ENCODE measurements at regions not wholly inside any gene's neighbourhood (a gene's known extent, or its start where the extent isn't known, plus 50 kb on each side); places are given as distances from the start of the nearest gene placed in this dataset.
"Not testable (repeated sequence)": the region's sequence is repeated elsewhere in the genome, so short reads cannot be mapped to it uniquely, and the experiment has no call there.

DNA sequence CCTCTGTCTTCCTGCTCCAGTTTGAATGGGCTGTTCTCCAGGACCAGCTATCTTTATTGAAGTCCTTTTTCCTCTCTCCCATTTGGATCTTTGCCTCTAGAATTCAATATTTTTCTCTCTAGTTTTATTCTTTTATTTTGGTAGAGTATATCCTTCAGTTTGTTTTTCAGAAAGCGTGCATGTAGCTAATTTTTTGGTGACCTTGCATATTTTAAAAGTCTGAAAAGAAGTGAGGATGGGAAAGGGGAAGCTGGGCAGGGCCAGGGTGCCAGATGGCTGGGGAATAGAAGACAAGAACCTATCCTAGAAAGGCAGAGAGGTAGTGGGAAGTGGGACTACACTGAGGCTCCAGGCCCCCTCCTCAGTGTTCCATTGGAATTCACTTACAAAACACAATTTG is 95.0 kb upstream of the ZBED5 start:
- DNase-seq (ENCODE audit: low read depth in 2 of 2): no peak

DNA sequence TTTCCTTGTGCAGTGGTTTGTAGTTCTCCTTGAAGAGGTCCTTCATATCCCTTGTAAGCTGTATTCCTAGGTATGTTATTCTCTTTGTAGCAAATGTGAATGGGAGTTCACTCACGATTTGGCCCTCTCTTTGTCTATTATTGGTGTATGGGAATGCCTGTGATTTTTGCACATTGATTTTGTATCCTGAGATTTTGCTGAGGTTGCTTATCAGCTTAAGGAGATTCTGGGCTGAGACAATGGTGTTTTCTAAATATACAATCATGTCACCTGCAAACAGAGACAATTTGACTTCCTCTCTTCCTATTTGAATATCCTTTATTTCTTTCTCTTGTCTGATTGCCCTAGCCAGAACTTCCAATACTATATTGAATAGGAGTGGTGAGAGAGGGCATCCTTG is 90.1 kb upstream of the ZBED5 start:
- DNase-seq (ENCODE audit: low read depth in 2 of 2): not testable (repeated sequence)

DNA sequence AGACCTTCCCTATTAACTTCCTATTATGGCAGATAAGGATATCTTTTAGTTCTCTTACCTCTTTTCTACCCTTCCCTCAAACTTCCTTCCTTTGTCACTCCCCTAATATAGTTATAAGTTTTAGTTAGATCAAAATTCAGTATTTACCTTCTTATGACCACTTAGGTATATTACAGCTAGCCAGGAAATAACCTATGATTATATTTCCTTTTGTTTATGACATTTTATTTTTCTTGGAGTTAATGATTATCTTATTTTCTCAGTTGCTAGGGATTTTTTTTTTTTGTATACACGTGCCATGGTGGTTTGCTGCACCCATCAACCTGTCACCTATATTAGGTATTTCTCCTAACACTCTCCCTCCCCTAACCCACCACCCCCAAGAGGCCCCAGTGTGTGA is 88.2 kb upstream of the ZBED5 start:
- DNase-seq (ENCODE audit: low read depth in 2 of 2): no peak

DNA sequence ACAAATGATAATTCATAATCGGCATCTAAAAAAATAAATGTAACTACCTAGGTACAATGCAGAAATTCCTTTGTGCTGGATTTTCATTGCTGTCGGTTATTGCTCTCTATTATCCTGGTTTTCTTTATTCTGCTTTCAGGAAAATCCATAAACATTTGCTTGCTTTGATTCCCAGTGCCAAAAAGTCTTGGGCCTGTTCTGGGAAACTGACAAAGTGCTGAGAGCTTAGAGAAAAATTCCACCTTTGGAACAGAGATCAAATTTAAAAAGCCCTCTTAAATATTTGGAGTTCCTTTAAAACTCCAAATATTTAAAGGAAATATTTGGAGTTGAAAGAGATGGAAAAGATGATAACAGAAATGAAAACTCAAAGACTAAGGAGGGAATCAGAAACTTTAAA is 87.3 kb upstream of the ZBED5 start:
- DNase-seq (ENCODE audit: low read depth in 2 of 2): no peak

DNA sequence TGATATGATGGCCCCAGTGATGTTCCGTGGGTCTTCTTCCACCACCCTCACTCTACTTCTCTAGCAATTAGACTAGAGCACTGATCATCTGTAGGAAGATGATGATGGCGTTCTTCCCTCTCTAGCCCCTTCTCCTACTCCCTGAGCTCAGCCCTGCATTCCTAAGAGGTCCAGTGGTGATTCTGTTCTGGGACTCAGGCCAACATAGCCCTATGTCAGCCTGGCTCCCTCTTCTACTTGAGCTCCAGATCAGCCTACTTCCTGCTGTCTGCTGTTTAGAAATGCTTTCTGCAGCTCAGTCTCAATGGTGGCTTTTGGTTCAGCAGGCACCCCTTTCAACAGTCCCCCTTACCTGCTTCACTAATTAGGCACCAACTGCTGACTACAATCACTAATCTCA is 86.1 kb upstream of the ZBED5 start:
- no peak for DNase-seq (ENCODE audit: low read depth in 2 of 2)

DNA sequence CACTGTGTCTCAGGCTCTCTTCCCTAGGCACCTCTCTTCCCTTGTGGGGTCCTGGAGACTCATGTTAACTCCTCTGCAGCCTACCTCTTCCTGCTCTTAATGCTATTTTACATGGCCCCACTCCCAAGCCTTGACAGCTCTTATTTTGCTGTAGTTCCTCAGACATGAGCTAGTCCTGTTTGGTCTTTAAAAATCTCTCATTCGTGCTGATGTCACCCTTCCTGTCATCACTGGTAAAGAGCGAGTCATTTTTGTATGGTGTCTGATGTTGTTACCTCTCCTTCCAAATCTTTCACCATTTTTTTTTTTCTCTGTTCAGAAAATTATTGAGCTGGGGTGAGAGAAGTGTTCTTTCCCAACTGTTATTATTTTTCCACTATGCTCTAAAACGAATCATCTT is 84.8 kb upstream of the ZBED5 start:
- no peak for DNase-seq (ENCODE audit: low read depth in 2 of 2)

DNA sequence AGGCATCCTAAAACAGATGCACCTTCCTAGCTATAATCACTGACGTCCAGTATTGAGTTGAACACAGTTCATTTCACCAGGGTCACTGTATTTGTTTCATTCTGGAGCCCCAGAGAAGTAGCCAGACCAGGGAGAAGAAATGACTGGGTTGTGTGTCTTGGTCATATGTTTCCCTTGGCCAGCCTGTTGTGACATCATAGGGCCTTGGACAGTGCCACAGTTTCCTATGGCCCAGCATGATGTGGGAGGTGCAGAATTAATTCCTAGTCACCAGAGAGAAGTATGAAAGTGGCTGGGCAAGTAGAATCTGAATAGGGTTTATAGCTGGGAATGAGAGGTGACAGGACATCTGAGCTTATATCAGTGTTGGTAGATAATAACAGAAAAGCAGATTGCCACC is 84.0 kb upstream of the ZBED5 start:
- no peak for DNase-seq (ENCODE audit: low read depth in 2 of 2)

DNA sequence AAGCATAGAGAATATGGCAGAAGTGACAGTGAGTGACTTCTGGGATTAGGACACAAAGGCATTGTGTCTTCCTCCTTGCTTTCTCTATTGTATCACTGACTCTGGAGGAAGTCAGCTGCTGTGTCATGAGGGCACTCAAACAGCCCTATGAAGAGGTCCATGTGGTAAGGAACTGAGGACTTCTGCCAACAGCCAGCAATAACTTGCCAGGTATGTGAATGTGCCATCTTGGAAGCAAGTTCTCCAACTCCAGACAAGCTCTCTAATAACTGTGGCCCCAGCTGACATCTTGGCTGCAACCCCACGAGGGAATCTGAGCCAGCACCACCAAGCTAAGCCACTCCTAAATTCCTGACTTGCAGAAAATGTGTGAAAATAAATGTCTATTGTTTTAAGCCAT is 83.6 kb upstream of the ZBED5 start:
- DNase-seq (ENCODE audit: low read depth in 2 of 2): no peak

DNA sequence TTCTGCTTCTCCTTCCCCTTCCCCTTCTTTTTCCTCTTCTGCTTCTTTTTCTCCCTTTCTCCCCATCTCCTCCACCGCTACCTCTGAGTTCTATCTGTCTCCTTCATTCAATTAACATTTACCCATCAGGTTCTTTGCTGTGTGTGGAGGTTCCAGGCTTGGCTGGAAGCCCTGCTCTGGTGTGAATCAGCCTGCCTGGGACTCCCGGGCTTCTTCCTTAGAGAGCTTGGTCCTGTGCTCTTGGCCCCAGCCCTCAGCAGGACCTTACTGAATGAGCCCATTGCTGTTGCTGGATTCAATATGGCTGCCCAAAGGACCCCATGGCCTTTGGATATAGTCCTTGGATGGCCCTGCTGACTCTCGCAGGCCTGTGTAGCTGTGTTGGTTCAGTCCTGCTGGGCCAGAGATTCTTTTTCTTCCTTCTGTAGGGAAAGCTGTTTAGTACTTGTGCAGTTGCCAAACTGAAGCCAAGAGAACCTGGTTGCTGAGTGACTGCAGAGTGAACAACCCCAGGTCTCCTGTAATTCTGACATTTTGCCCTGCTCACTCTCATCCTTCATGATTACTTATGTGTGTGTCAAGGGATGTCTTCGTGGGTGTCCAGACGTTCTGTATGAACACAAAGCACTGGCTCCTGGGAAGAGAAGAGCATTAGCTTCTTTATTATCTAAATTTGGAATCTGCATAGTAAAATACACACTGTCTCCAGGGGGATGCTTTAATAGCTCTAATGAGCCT is 81.0 kb upstream of the ZBED5 start:
- no peak for DNase-seq (ENCODE audit: low read depth in 2 of 2)

DNA sequence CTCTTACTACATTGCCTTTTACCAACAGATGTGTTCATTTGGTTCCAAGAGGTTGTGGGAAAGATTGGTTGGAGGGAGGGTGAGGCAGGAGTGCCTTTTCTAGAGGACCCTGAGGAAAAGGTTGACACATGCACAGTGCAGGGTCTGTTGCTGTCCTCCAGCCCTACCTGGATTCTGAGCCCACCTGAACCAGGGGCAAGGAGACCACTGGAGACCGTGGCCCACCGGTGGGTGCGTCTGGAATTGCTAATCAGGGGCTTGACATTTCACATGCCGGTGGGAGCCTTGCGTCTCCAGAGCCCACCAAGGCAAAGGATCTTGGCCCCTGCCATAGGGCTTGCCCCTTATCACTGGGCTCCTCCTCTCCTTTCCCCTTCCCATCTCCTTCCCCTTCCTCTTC is 80.4 kb upstream of the ZBED5 start:
- DNase-seq (ENCODE audit: low read depth in 2 of 2): no peak

DNA sequence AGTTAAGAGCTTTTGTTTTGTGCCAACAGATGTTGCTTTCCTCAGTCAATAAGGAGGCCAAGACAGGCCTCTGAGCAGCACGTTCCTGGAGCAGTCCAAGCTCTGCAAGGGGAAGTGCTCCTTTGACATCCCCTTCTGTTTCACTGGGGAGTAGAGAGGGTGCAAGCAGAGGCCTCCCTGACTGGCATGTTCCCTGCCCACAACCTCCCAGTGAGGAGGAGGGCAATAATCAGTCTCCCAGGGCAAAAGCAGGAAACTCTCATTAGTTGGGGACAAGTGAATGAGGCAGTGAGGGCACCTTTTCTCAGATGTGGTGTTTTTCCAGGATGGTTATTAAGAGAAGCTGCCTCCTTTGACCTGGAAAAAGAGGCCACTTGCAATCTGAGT is 79.5 kb upstream of the ZBED5 start:
- DNase-seq (ENCODE audit: low read depth in 2 of 2): no peak

DNA sequence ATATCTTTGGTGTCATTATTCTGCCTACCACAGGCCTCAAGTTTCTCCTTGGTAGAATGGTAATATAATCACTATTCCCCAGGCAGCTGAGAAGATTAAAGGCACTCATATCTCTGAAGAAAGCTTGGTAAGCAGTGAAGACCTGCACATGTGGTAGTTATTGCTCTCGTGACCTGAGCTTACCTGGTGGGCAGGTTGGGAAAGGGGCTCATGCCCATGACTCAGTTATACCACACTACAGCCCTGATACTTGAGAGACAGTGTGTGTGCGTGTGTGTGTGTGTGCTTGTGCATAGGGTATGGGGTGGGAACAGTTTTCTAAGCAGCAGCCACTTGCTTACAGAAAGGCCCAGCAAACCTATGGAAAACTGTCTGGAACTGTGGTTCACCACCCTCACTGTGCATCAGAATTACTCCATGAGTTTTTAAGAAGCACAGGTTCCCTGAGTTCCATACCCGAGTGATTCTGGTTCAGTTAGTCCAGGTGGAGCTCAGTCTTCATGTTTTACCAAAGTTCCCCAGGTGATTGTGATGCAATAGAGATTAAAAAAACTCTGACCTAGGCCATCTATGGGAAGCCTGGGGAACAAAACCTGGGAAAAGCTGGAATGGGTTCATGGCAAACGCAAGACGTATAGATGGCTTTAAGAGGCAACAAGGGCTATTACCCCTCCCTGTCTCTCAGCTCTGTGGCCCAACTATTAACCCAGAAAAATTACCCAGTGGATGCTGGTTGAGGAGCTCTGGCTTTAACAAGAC is 79.0 kb upstream of the ZBED5 start:
- no peak for DNase-seq (ENCODE audit: low read depth in 2 of 2)

DNA sequence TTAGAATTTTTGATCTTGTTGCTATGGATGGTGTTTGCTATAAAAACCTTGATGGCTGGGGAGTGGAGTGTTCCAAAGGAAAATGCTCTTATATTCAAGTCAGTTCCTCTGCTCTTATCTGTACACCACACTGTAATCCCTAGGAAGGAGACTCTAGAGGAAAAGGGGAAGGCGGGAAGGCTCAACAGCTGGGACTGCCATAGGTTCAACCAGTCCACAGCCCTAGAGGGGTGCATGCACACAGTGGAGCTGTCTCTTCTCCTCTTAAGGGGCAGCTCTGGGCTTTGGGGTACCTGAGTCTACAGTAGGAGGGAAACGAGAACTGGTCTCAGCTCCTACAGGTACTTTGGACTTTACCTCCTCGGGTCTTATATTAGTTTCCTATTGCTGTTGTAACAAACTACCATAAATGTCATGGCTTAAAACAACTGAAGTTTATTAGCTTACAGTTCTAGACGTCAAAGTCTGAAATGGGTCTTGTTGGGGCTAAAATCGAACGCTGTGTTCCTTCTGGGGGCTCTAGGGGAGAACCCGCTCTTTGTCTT is 77.2 kb upstream of the ZBED5 start:
- DNase-seq (ENCODE audit: low read depth in 2 of 2): no peak

DNA sequence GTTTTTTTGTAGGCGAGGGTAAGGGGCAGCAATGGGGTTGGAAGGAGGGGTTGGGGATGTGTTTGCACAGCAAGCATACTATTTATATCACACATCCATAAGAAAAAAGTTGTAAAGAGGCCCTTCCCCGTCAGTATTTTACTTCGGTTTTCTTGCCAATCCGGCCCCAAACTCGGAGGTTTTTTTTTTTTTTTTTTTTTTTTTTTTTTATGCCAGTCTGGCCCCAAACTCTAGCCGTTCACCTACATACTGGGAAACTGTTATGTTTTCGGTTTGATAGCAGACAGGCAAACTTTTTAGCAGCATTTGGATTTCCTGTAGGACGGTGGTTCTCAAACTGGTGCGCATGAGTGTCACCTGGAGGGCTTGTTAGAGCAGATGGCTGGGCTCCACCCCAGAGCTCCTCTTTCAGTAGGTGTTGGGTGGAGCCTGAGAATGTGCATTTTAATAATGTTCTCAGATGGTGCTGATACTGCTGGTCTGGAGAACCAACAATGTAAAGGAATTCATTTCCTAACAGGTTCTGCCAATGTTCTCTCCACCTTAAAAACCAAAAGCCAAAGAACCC is 76.5 kb upstream of the ZBED5 start:
- no peak for DNase-seq (ENCODE audit: low read depth in 2 of 2)

DNA sequence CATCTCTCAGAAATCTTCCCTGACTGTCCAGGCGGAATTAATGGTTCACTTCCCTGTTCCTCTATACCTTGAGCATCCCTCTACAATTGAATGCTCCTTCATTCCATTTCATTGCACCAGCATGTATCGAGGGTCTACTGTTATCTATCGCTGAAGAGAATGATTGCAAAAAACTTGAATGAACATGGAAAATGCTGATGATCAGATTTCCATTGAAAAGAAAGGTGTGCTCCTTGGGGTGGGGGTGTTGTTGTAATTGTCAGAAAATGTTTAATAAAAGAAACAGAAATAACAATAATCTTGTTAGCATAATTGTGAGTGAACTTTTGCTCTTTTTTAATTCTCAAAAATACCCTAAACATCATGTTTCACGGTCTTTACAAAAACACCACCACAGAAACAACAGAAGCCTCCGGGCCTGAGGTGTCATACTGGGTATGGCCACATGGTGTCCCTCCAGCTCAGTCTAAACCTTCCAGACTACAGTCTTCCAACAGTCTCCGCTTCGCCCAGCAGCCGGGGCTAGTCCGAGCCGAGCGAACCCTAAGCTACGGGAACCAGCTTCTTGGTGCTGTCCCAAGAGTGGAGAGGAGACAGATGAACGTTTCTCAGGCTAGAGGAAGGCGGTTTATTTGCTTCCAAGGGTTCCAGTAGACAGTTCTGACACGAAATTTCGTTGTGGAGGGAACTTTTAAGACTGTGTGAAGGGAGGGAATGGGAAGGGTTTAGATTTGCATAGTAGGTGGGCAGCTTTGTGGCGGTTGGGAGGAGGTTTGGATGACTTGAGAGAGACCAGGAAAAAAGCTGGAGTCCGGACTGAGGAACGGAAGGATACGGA is 75.8 kb upstream of the ZBED5 start:
- peak; percentile 43 to 62 for DNase-seq (ENCODE audit: low read depth in 2 of 2)

DNA sequence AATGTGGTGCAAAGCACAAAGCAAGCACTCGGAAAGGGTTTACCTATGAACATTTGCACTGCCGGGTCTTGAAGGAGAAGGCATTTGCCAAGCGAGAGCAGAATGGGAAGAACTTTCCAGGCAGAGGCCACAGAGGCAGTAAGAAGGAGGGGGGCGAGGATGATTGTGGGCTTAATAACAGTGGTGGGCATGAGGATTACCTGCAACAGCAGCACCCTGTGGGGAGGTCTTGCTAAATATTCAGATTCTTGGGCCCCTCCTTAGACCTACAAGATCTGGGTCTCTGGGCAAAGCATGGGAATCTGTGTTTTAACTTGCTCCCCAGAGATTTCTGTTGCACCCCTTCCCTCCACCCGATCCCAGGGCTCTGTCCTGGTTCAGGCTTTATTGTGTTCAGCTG is 75.1 kb upstream of the ZBED5 start:
- no peak for DNase-seq (ENCODE audit: low read depth in 2 of 2)

DNA sequence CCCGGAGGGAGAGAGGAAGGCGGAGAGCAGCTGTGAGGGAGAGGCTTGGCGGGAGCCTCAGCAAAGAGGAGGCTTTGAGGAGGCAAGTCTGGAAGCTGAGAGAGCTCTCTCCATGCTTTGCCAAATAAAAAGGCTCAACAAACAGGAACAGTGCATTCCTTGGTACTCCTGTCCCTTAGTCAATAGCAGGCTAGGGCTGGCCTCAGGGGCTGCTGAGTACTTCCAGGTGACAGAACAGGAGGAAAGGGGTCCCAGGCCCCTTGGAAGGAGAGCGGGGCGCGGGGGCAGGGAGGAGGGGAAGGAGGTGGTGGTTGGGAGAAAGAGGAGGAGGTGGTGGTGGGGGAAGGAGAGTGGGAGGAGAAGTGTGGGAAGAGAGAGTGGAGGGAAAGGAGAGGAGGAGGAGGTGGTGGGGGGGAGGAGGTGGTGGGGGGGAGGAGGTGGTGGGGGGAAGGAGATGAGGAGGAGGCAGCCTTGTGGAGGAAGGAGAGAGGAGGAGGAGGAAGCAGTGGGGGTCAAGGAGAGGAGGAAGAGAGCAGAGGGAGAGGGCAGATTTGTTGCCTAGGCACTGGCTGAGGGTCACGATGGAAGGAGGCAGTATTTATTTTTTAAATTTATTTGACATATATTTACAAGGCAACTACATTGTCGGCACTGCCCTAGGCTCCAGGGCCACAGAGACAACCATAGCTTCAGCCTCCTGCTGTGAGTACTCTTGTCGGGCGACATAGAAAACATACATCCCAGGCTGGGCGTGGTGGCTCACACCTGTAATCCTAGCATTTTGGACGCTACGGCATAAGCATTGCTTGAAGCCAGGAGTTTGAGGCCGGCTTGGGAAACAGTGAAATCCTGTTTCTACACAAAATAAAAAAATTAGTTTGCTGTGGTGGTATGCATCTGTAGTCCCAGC is 74.2 kb upstream of the ZBED5 start:
- no peak for DNase-seq (ENCODE audit: low read depth in 2 of 2)

DNA sequence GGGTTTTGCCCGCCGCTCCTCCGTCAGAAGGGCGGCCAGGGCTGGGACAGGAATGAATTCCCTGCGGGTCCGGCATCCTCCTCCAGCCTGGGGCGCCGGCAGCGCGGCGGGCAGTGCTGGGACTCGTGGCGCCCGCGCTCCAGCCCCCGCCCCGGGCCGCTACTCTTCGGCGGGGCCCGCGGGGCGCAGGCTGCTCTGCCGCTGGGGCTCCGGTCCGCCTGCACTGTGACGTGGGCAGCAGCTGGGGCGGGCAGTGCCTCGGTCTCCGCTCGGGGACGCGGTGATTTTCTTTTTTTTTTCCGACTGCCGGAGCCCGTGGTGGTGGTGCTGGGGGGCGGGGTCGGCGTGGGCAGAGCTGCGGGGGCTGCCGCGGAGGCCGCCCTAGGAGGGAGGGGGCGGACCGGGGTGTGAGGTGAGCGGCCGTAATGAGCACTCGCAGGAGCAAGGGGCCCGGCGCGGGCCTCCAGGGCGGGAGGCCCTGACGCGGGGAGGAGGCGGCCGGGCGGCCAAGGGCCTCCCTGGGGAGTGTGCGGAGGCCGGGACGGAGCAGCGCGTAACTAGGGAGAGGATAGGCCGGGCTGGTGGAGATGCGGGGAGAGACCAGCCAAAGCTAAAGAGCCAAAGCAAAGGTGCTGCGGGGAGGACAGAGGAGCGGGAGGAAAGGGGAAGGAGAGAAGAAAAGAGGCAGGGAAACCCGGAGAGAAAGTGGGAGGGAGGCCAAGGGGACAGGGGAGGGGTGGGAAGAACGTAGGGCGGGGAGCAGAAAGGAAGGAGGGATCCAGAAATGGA is 73.3 kb upstream of the ZBED5 start:
- DNase-seq (ENCODE audit: low read depth in 2 of 2): peak; percentile 29 to 34

DNA sequence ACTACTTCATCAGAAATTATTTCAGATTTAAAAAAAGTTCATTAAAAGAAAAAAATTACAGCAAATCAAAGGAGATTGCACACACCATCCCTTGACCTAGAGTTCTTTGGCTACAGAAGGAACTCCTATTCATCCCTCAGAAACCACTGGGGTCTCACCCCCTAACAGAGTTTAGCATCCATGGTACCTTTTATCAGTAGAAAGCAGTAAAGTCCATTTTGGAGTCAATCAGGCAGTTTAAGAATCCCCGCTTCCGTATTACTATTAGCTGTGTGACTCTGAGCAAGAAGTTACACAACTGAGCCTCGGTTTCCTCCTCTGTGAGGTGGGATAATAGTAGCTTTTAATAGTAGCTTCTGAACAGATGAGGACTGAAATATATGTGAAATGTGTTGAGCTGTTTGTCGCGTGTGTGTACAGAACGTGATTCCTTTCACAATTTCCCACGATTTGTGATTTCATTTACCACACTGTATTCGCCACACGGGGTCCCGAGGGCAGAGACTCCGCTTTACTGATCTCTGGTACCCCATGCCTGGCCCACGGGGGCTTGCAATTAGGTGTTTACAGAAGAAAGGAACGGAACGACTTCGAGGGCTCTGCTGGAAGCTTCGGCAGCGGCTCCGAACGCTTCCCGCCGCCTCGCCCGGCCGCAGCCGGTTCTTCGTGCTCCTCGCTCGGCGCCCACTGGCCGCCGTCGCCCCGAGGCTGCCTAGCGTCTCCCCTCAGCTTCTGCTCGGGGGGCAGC is 72.5 kb upstream of the ZBED5 start:
- peak in 1 of 2 donors; percentile 7 for DNase-seq (ENCODE audit: low read depth in 2 of 2)

Measured in stimulated activated CD8-positive, alpha-beta memory T cell treated with anti-CD3 and anti-CD28 coated beads, Interleukin-15, amount 100 ng/mL, for 4 hours (primary cell).